WTC11 (cell line): ENCODE measurements at regions not wholly inside any gene's neighbourhood (a gene's known extent, or its start where the extent isn't known, plus 50 kb on each side); places are given as distances from the start of the nearest gene placed in this dataset.

Experiments
- CREM ChIP-seq: sonication (generic); formaldehyde crosslinking; IDR thresholded peaks from 2 replicates; pipeline ENCODE4 v1.8.1; 2022; ENCODE audit warnings: mild to moderate bottlenecking, missing genetic modification reagents, moderate library complexity
- CTCF ChIP-seq: fragments of 200-600 bp; IDR thresholded peaks from 2 replicates; pipeline ENCODE4 v1.8.0; 2022; ENCODE audit warnings: antibody characterized with exemption
- FOXJ3 ChIP-seq: sonication (generic); formaldehyde crosslinking; IDR thresholded peaks from 2 replicates; pipeline ENCODE4 v1.9.0; 2021; ENCODE audit warnings: missing genetic modification reagents, mild to moderate bottlenecking, borderline replicate concordance
- MYBL2 ChIP-seq: sonication (generic); formaldehyde crosslinking; IDR thresholded peaks from 2 replicates; pipeline ENCODE4 v1.8.1; 2023; ENCODE audit warnings: mild to moderate bottlenecking, moderate library complexity, missing genetic modification reagents
- PRDM15 ChIP-seq: sonication (generic); formaldehyde crosslinking; IDR thresholded peaks from 2 replicates; pipeline ENCODE4 v1.8.0; 2022; ENCODE audit warnings: missing genetic modification reagents
- TEAD1 ChIP-seq: sonication (generic); formaldehyde crosslinking; IDR thresholded peaks from 2 replicates; pipeline ENCODE4 v1.8.0; 2022; ENCODE audit warnings: mild to moderate bottlenecking, missing genetic modification reagents
- USF2 ChIP-seq: sonication (generic); formaldehyde crosslinking; IDR thresholded peaks from 2 replicates; pipeline ENCODE4 v1.8.1; 2023; ENCODE audit warnings: mild to moderate bottlenecking, missing genetic modification reagents, moderate library complexity
- ZSCAN18 ChIP-seq: fragments of 250-450 bp; sonication (Bioruptor Pico); IDR thresholded peaks from 2 replicates; pipeline ENCODE4 v2.1.2; 2022; ENCODE audit warnings: mild to moderate bottlenecking, moderate library complexity
- TF ChIP-seq, protein P1 (sequence below): sonication (generic); formaldehyde crosslinking; conservative IDR thresholded peaks from 2 replicates; pipeline ENCODE4 v1.8.1; 2022; ENCODE audit warnings: mild to moderate bottlenecking, missing genetic modification reagents
- TF ChIP-seq, protein P2 (sequence below): sonication (generic); formaldehyde crosslinking; IDR thresholded peaks from 2 replicates; pipeline ENCODE4 v1.8.0; 2023; ENCODE audit warnings: missing genetic modification reagents
- TF ChIP-seq, protein P3 (sequence below): sonication (generic); formaldehyde crosslinking; IDR thresholded peaks from 2 replicates; pipeline ENCODE4 v1.8.1; 2022; ENCODE audit warnings: low read depth, mild to moderate bottlenecking, moderate library complexity, missing genetic modification reagents, borderline replicate concordance

- TF ChIP-seq CTCF (no peak), CREM (no peak), PRDM15 (no peak), MYBL2 (CRISPR knock-in tag) (no peak), USF2 (no peak), FOXJ3 (CRISPR knock-in tag) (no peak), TEAD1 (no peak), ZSCAN18 (CRISPR knock-in tag) (no peak)
- TF ChIP-seq, protein P1, sequence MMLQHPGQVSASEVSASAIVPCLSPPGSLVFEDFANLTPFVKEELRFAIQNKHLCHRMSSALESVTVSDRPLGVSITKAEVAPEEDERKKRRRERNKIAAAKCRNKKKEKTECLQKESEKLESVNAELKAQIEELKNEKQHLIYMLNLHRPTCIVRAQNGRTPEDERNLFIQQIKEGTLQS (CRISPR knock-in tag): no peak
- TF ChIP-seq, protein P2, sequence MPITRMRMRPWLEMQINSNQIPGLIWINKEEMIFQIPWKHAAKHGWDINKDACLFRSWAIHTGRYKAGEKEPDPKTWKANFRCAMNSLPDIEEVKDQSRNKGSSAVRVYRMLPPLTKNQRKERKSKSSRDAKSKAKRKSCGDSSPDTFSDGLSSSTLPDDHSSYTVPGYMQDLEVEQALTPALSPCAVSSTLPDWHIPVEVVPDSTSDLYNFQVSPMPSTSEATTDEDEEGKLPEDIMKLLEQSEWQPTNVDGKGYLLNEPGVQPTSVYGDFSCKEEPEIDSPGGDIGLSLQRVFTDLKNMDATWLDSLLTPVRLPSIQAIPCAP (CRISPR knock-in tag): no peak
- TF ChIP-seq, protein P3, sequence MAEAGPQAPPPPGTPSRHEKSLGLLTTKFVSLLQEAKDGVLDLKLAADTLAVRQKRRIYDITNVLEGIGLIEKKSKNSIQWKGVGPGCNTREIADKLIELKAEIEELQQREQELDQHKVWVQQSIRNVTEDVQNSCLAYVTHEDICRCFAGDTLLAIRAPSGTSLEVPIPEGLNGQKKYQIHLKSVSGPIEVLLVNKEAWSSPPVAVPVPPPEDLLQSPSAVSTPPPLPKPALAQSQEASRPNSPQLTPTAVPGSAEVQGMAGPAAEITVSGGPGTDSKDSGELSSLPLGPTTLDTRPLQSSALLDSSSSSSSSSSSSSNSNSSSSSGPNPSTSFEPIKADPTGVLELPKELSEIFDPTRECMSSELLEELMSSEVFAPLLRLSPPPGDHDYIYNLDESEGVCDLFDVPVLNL (CRISPR knock-in tag): no peak
These were observed 230.4 kb downstream of the OMA1 start for GRCh38 chr1:58316141-58316540.
